HG03378 (cell line): ENCODE measurements at regions not wholly inside any gene's neighbourhood (a gene's known extent, or its start where the extent isn't known, plus 50 kb on each side); places are given as distances from the start of the nearest gene placed in this dataset.
"Not testable (repeated sequence)": the region's sequence is repeated elsewhere in the genome, so short reads cannot be mapped to it uniquely, and the experiment has no call there.

Source experiments
- ATAC-seq: cut with Tn5 transposase; IDR thresholded peaks from one replicate; pipeline ENCODE4 v1.9.1; 2021; ENCODE audit warnings: mild to moderate bottlenecking, moderate library complexity; ENCODE audit not compliant: unreplicated experiment

GRCh38 chr6:71197267-71197666, 91.3 kb upstream of the OGFRL1 start:
- no peak for ATAC-seq

- ATAC-seq = no peak
These were observed 90.8 kb upstream of the OGFRL1 start for GRCh38 chr6:71197780-71198179.

GRCh38 chr6:71198908-71199307, 89.7 kb upstream of the OGFRL1 start:
- ATAC-seq = no peak

GRCh38 chr6:71199736-71200135, 88.9 kb upstream of the OGFRL1 start:
- ATAC-seq = no peak

- ATAC-seq = no peak
These were observed 85.4 kb upstream of the OGFRL1 start for GRCh38 chr6:71203206-71203605.

- no peak for ATAC-seq
These were observed 83.9 kb upstream of the OGFRL1 start for GRCh38 chr6:71204741-71205140.

GRCh38 chr6:71205336-71205956, 83.2 kb upstream of the OGFRL1 start:
- ATAC-seq = no peak

- no peak for ATAC-seq
These were observed 82.5 kb upstream of the OGFRL1 start for GRCh38 chr6:71206089-71206488.

- ATAC-seq = no peak
These were observed 79.4 kb upstream of the OGFRL1 start for GRCh38 chr6:71209206-71209605.

GRCh38 chr6:71209626-71210025, 79.0 kb upstream of the OGFRL1 start:
- no peak for ATAC-seq

GRCh38 chr6:71211799-71212198, 76.8 kb upstream of the OGFRL1 start:
- no peak for ATAC-seq

- ATAC-seq = no peak
These were observed 68.1 kb upstream of the OGFRL1 start for GRCh38 chr6:71220466-71220865.

- ATAC-seq = no peak
These were observed 65.9 kb upstream of the OGFRL1 start for GRCh38 chr6:71222671-71223070.

- no peak for ATAC-seq
These were observed 64.6 kb upstream of the OGFRL1 start for GRCh38 chr6:71224011-71224410.

- ATAC-seq = no peak
These were observed 62.5 kb upstream of the OGFRL1 start for GRCh38 chr6:71226151-71226550.

- no peak for ATAC-seq
These were observed 60.1 kb upstream of the OGFRL1 start for GRCh38 chr6:71228461-71229041.

GRCh38 chr6:71229477-71229876, 59.1 kb upstream of the OGFRL1 start:
- no peak for ATAC-seq

- ATAC-seq = not testable (repeated sequence)
These were observed 55.7 kb upstream of the OGFRL1 start for GRCh38 chr6:71232890-71233289.

- no peak for ATAC-seq
These were observed 51.6 kb upstream of the OGFRL1 start for GRCh38 chr6:71236926-71237434.

GRCh38 chr6:71238351-71238750, 50.3 kb upstream of the OGFRL1 start:
- ATAC-seq = no peak
